ENCODE measurements at regions not wholly inside any gene's neighbourhood (a gene's known extent, or its start where the extent isn't known, plus 50 kb on each side); places are given as distances from the start of the nearest gene placed in this dataset.

- Histone ChIP-seq H3K27me3 (no peaks in the 10 kb centered on the region), H3K4me1 (no peaks in the 10 kb centered on the region), H3K9me3 (no peaks in the 10 kb centered on the region), H3K27ac (no peak overlapping the region), H3K36me3 (no peaks in the 10 kb centered on the region), H3K4me3 (no peak overlapping the region)
- no peak for TF ChIP-seq CTCF (IDR thresholded peaks at IDR 0.05)
- intact Hi-C loops (cut with DNase I): no loop called here
- no peak for ATAC-seq
- DNase-seq: no peak
Measured at GRCh38 chr6:9711365-9711764, 703.5 kb downstream of the TFAP2A start.

DNA sequence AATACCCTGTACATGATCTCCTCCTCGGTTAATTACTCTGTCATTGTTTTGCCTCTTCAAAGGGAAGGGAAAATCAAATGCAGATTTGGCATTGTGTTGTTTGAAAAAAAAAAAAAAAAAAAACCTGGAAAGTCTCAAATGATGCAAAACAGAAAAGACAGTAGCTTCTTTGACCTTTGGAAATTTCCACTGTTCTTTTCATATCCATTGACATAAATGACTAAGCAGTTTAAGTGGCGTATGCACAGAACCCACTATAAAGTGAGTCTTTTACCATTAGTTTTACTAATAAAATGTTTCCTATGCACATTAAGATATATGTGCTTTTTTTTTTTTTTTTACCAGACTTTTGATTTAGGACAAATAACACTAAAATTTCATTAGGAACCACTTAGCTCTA, 704.3 kb downstream of the TFAP2A start:
- Histone ChIP-seq H3K36me3 (no peaks in the 10 kb centered on the region), H3K4me3 (no peak overlapping the region), H3K9me3 (no peaks in the 10 kb centered on the region), H3K27ac (no peak overlapping the region), H3K4me1 (no peaks in the 10 kb centered on the region), H3K27me3 (no peaks in the 10 kb centered on the region)
- intact Hi-C loops (cut with DNase I): no loop called here
- ATAC-seq (no peak), DNase-seq (no peak)
- TF ChIP-seq CTCF (IDR thresholded peaks at IDR 0.05): no peak

DNA sequence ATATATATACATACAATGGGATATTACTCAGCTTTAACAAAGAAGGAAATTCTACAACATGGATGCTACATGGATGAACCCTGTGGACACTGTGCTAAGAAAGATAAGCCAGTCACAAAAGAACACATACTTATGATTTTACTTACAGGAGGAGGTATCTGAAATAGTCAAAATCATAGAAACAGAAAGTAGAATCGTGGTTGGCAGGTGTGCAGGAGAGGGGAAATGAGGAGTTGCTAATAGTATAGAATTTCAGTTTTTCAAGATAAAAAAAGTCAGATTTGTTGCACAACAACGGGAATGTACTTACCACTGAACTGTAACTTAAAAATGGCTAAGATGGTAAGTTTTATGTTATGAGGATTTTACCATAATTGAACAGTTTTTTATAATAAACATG, 706.3 kb downstream of the TFAP2A start:
- H3K9me3 ChIP-seq: no peaks in the 10 kb centered on the region
- ATAC-seq (no peak), DNase-seq (no peak)
- H3K27me3 ChIP-seq: no peaks in the 10 kb centered on the region
- no peak overlapping the region for H3K4me3 ChIP-seq
- no peaks in the 10 kb centered on the region for H3K36me3 ChIP-seq
- no peak overlapping the region for H3K27ac ChIP-seq
- intact Hi-C loops (cut with DNase I): no loop called here
- no peak for TF ChIP-seq CTCF (IDR thresholded peaks at IDR 0.05)
- no peaks in the 10 kb centered on the region for H3K4me1 ChIP-seq

- Histone ChIP-seq H3K9me3 (no peaks in the 10 kb centered on the region), H3K4me1 (no peaks in the 10 kb centered on the region), H3K4me3 (no peak overlapping the region), H3K27me3 (no peaks in the 10 kb centered on the region), H3K36me3 (no peaks in the 10 kb centered on the region), H3K27ac (no peak overlapping the region)
- no peak for ATAC-seq
- intact Hi-C loops (cut with DNase I): no loop called here
- TF ChIP-seq CTCF (IDR thresholded peaks at IDR 0.05): no peak
- no peak for DNase-seq
Measured at GRCh38 chr6:9704989-9705388, 709.9 kb downstream of the TFAP2A start.

GRCh38 chr6:9702914-9703313, 712.0 kb downstream of the TFAP2A start:
- H3K27me3 ChIP-seq: no peaks in the 10 kb centered on the region

More at GRCh38 chr6:9702914-9703313, 712.0 kb downstream of the TFAP2A start:
- Histone ChIP-seq H3K9me3 (no peaks in the 10 kb centered on the region), H3K4me3 (no peak overlapping the region), H3K4me1 (no peaks in the 10 kb centered on the region), H3K36me3 (no peaks in the 10 kb centered on the region), H3K27ac (no peak overlapping the region)
- DNase-seq (no peak), ATAC-seq (no peak)
- intact Hi-C loops (cut with DNase I): no loop called here
- no peak for TF ChIP-seq CTCF (IDR thresholded peaks at IDR 0.05)

Measured in upper lobe of right lung (tissue), 1 donor.